Peyer's patch (tissue), 4 donors: ENCODE measurements at regions not wholly inside any gene's neighbourhood (a gene's known extent, or its start where the extent isn't known, plus 50 kb on each side); places are given as distances from the start of the nearest gene placed in this dataset.

ENCODE experiments used
- DNase-seq, 3 donors: peaks; one replicate each; pipeline ENCODE4 v3.0.0-alpha.2; 2017 to 2019
- H3K27ac ChIP-seq, 4 donors: fragments of 200-600 bp; sonication (generic); one replicate each; pipeline ENCODE4 v1.5.1; 2016 to 2019
- H3K27me3 ChIP-seq, 2 donors: fragments of 200-600 bp; sonication (generic); one replicate each; pipeline ENCODE4 v1.5.1; 2019
- H3K36me3 ChIP-seq, 3 donors: fragments of 200-600 bp; sonication (generic); one replicate each; pipeline ENCODE4 v1.5.1; 2016 to 2019
- H3K4me1 ChIP-seq, 4 donors: fragments of 200-600 bp; sonication (generic); one replicate each; pipeline ENCODE4 v1.5.1; 2016 to 2019
- H3K4me3 ChIP-seq, 4 donors: fragments of 200-600 bp; sonication (generic); 1 replicate in 3 of 4; 2 replicates in 1 of 4; pipeline ENCODE4 v1.5.1; 2016 to 2019; ENCODE audit warnings: mild to moderate bottlenecking in 1 of 4
- H3K9me3 ChIP-seq, 4 donors: fragments of 200-600 bp; sonication (generic); one replicate each; pipeline ENCODE4 v1.5.1; 2016 to 2019; ENCODE audit warnings: mild to moderate bottlenecking in 1 of 4
- POLR2A ChIP-seq, 2 donors: fragments of 450-650 bp; IDR thresholded peaks; one replicate each; pipeline ENCODE4 v1.5.1; 2017; ENCODE audit warnings: antibody characterized with exemption in 2 of 2, mild to moderate bottlenecking in 2 of 2, moderate library complexity in 2 of 2
- TF ChIP-seq, protein P1 (sequence below), 6 experiments: fragments of 450-650 bp in 4 of 6; fragments of 200-600 bp in 2 of 6; sonication (generic) in 1 of 6; IDR thresholded peaks; one replicate each; pipeline ENCODE4 v1.5.1; 2017 to 2019; ENCODE audit warnings: antibody characterized with exemption in 6 of 6, mild to moderate bottlenecking in 3 of 6, moderate library complexity in 1 of 6

DNA sequence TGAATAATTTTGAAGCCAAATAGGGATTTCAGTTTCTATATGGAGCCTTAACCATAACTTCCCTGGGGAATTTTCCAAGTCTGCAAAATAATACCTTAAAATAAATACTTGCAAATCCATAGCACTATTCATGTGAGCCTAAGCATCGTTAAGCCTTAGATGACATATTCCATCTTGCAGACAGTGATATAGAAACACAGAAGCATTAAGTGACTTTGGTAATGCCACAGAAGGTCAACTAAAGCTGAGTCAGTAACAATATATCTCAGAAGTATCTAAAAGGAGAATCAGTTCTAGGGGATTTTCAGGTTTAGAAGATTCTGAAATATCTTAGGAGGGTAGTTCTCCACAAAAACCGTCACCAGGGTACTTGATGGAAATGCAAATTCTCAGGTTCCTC lies 163.4 kb upstream of the COL1A2 start:
- Histone ChIP-seq H3K4me3 (no peak overlapping the region), H3K4me1 (no peaks in the 10 kb centered on the region), H3K27ac (no peak overlapping the region), H3K27me3 (no peaks in the 10 kb centered on the region), H3K9me3 (no peaks in the 10 kb centered on the region), H3K36me3 (no peaks in the 10 kb centered on the region)
- DNase-seq, result no peak
- no peak for TF ChIP-seq POLR2A (IDR thresholded peaks at IDR 0.05)
- TF ChIP-seq, protein P1, sequence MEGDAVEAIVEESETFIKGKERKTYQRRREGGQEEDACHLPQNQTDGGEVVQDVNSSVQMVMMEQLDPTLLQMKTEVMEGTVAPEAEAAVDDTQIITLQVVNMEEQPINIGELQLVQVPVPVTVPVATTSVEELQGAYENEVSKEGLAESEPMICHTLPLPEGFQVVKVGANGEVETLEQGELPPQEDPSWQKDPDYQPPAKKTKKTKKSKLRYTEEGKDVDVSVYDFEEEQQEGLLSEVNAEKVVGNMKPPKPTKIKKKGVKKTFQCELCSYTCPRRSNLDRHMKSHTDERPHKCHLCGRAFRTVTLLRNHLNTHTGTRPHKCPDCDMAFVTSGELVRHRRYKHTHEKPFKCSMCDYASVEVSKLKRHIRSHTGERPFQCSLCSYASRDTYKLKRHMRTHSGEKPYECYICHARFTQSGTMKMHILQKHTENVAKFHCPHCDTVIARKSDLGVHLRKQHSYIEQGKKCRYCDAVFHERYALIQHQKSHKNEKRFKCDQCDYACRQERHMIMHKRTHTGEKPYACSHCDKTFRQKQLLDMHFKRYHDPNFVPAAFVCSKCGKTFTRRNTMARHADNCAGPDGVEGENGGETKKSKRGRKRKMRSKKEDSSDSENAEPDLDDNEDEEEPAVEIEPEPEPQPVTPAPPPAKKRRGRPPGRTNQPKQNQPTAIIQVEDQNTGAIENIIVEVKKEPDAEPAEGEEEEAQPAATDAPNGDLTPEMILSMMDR (IDR thresholded peaks at IDR 0.05), result no peak

DNA sequence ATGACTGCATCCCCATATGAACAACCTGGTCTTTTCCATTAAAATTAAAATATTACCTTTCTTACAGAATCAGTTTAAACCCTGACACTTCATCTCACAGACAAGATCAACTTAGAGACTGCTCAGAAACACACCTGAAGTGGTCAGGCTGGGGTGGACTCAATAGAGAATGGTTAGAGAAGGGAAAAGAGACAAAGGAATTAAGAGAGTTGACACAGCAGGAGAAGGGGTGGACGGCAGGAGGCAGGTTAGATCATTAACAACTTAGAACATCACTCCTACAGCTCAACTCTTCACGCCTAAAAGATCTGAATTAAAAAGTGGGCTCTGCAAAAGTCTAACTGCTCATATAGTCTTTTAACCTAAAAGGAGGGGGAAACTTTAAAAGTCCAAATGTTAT lies 157.7 kb upstream of the COL1A2 start:
- no peaks in the 10 kb centered on the region for H3K4me1 ChIP-seq
- peaks cover 0 to 1% of the 10 kb centered on the region in 2 donors for H3K27me3 ChIP-seq
- no peak overlapping the region for H3K4me3 ChIP-seq
- TF ChIP-seq, protein P1 (IDR thresholded peaks at IDR 0.05), result no peak
- TF ChIP-seq POLR2A (IDR thresholded peaks at IDR 0.05), result no peak
- H3K27ac ChIP-seq, result no peak overlapping the region
- no peaks in the 10 kb centered on the region for H3K9me3 ChIP-seq
- DNase-seq, result no peak
- no peaks in the 10 kb centered on the region for H3K36me3 ChIP-seq

DNA sequence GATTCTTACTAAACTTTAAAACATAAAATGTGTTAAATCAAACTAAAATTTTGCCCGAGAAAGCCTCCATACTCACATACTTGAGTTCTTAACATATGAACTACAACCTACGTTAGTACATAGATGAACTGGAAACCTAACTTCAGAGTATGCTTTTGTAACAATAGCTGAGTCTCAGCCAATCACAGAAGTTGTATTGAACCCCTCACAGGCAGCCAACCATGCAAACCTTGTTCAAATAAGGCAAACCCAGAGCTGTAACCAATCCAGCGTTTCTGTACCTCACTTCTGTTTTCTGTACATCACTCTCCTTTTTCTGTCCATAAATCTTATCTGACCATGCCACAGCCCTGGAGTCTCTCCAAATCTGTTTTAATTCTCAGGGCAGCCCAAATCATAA lies 157.3 kb upstream of the COL1A2 start:
- Histone ChIP-seq H3K9me3 (no peaks in the 10 kb centered on the region), H3K27me3 (peaks cover 0 to 3% of the 10 kb centered on the region in 2 donors), H3K27ac (no peak overlapping the region), H3K4me1 (no peaks in the 10 kb centered on the region), H3K36me3 (no peaks in the 10 kb centered on the region), H3K4me3 (no peak overlapping the region)
- no peak for DNase-seq
- no peak for TF ChIP-seq POLR2A (IDR thresholded peaks at IDR 0.05)
- TF ChIP-seq, protein P1 (IDR thresholded peaks at IDR 0.05), result no peak

DNA sequence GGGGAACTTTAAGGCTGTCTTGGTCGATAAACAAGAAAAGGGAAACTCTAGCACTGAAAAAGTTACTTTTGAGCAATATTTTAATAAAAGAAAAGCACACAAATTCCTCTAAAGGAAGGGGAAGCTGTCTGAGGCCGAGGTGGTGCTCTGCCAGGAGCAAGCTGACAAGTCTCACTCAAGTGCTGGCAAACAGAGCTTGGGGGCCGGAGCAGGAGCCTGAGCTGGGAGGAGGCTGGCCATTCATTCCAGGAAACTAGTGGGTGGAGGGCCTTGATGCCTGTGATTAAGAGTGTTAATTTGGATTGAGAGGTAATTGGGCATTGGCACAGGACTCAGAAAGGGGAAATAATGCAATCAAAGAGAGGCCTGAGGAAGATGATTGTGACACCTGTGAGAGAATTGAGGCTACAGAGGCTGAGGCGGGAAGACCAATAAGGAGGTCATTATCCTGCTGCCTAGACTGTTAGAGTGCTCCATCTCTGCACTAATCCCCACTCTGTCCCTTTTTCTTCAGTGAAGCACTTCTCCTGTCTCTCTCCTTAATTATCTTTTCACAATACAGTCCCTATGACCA lies 154.9 kb upstream of the COL1A2 start:
- Histone ChIP-seq H3K9me3 (no peaks in the 10 kb centered on the region), H3K27ac (no peak overlapping the region), H3K4me1 (no peaks in the 10 kb centered on the region), H3K36me3 (no peaks in the 10 kb centered on the region), H3K27me3 (peaks cover 0 to 3% of the 10 kb centered on the region in 2 donors), H3K4me3 (no peak overlapping the region)
- no peak for DNase-seq
- TF ChIP-seq POLR2A (IDR thresholded peaks at IDR 0.05), result no peak
- TF ChIP-seq, protein P1 (IDR thresholded peaks at IDR 0.05), result no peak

DNA sequence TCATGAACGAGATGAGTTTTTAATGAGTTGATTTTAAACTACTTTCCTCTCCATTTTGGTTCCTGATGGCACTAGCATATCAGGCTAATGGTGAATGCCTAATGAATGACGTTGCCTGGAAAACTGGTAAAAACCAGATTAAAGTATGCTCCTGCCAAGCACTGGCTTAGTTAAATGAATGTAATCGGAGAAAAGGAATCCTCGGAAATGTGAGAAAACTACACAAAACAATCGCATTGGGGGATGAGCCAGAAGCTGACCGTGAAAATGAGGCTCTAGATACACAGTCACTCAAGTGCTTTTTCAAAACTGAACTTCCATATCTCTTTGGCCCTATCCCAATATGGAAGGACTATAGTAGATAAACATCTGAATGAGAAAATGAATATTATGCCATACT lies 153.8 kb upstream of the COL1A2 start:
- TF ChIP-seq POLR2A (IDR thresholded peaks at IDR 0.05), result no peak
- TF ChIP-seq, protein P1 (IDR thresholded peaks at IDR 0.05), result no peak
- no peak for DNase-seq

More for the DNA sequence above, 153.8 kb upstream of the COL1A2 start:
- Histone ChIP-seq H3K27me3 (peaks cover 0 to 3% of the 10 kb centered on the region in 2 donors), H3K9me3 (no peaks in the 10 kb centered on the region), H3K4me1 (no peaks in the 10 kb centered on the region), H3K27ac (no peak overlapping the region), H3K4me3 (no peak overlapping the region), H3K36me3 (no peaks in the 10 kb centered on the region)
